Fibroblast of mammary gland (primary cell): ENCODE measurements at regions not wholly inside any gene's neighbourhood (a gene's known extent, or its start where the extent isn't known, plus 50 kb on each side); places are given as distances from the start of the nearest gene placed in this dataset.
"Not testable (repeated sequence)": the region's sequence is repeated elsewhere in the genome, so short reads cannot be mapped to it uniquely, and the experiment has no call there.

Experiments used
- DNase-seq: peaks from one replicate; pipeline ENCODE4 v3.0.0-alpha.2; 2010; ENCODE audit warnings: low read depth
- H3K4me3 ChIP-seq: 2 replicates; pipeline ENCODE4 v1.5.1; 2011; ENCODE audit warnings: low read depth, mild to moderate bottlenecking, low read length, moderate library complexity; ENCODE audit not compliant: control insufficient read depth
- CTCF ChIP-seq: conservative IDR thresholded peaks from 2 replicates; pipeline ENCODE4 v1.5.1; 2011; ENCODE audit warnings: low read depth, low read length, inconsistent platforms; ENCODE audit not compliant: control insufficient read depth, insufficient read depth

GRCh38 chr1:204793259-204793914 lies 77.3 kb upstream of the NFASC start:
- no peak for DNase-seq
- H3K4me3 ChIP-seq = no peak overlapping the region
- TF ChIP-seq CTCF = no peak

- not testable (repeated sequence) for DNase-seq, H3K4me3 ChIP-seq
Measured at GRCh38 chr1:204796886-204797285, 73.8 kb upstream of the NFASC start.

GRCh38 chr1:204797401-204797800 lies 73.3 kb upstream of the NFASC start:
- H3K4me3 ChIP-seq = no peak overlapping the region
- DNase-seq = no peak
- no peak for TF ChIP-seq CTCF

GRCh38 chr1:204799630-204800029 lies 71.0 kb upstream of the NFASC start:
- no peak for DNase-seq
- no peak for TF ChIP-seq CTCF
- H3K4me3 ChIP-seq = no peak overlapping the region

- DNase-seq = no peak
- no peak for TF ChIP-seq CTCF
- H3K4me3 ChIP-seq = no peak overlapping the region
Measured at GRCh38 chr1:204801211-204801610, 69.5 kb upstream of the NFASC start.

GRCh38 chr1:204802401-204803175 lies 68.1 kb upstream of the NFASC start:
- DNase-seq = no peak
- no peak for TF ChIP-seq CTCF
- no peak overlapping the region for H3K4me3 ChIP-seq

GRCh38 chr1:204803607-204804006 lies 67.1 kb upstream of the NFASC start:
- TF ChIP-seq CTCF = no peak

More at GRCh38 chr1:204803607-204804006, 67.1 kb upstream of the NFASC start:
- H3K4me3 ChIP-seq = no peak overlapping the region
- no peak for DNase-seq
